DND-41 (cell line): ENCODE measurements at regions not wholly inside any gene's neighbourhood (a gene's known extent, or its start where the extent isn't known, plus 50 kb on each side); places are given as distances from the start of the nearest gene placed in this dataset.

ENCODE experiments used
- CTCF ChIP-seq: IDR thresholded peaks from 2 replicates; pipeline ENCODE4 v1.5.1; 2012; ENCODE audit warnings: borderline replicate concordance, low read length, moderate library complexity, mild to moderate bottlenecking; ENCODE audit not compliant: poor library complexity, severe bottlenecking; ENCODE audit errors: extremely low read depth
- EZH2 ChIP-seq: IDR thresholded peaks from 3 replicates; pipeline ENCODE4 v1.6.1; 2012; ENCODE audit warnings: borderline replicate concordance, low read depth, mild to moderate bottlenecking, moderate library complexity, low read length, inconsistent platforms; ENCODE audit not compliant: severe bottlenecking

DNA sequence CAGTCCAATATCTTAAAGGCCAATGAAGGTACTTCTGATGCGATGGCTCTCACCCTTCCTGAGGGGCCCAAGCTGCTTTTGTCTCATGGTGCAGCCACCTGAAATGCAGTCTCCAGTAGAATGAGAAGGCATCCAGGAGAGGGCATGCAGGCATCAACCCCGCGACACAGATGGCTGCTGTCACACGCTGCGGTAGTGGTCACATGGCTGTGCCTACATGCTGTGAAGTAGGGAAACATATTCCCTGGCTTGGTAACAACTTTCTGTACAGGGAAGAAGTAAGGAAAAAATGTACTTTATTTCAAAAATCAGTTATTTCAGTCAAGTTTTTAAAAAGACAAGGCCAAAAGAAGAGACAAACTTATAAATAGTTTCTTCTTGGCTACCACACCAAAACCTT, 139.9 kb downstream of the TRIML1 start:
- no peak for TF ChIP-seq CTCF
- TF ChIP-seq EZH2, result no peak
